CD4-positive, alpha-beta T cell (primary cell): ENCODE measurements at regions not wholly inside any gene's neighbourhood (a gene's known extent, or its start where the extent isn't known, plus 50 kb on each side); places are given as distances from the start of the nearest gene placed in this dataset.

Source experiments
- ATAC-seq: fragments of 200-7000 bp; cut with Tn5 transposase; one replicate; pipeline ENCODE4 v1.10.0; 2022; ENCODE audit warnings: mild to moderate bottlenecking; ENCODE audit not compliant: poor library complexity
- CTCF ChIA-PET: fragments of 350-600 bp; sonication (Branson Sonifier 250); formaldehyde crosslinking; loops from one replicate; lab custom pipeline; 2021; ENCODE audit warnings: antibody characterized with exemption, inconsistent platforms; lab: Charles Lee
- POLR2A ChIA-PET: fragments of 350-600 bp; sonication (Branson Sonifier 250); formaldehyde crosslinking; loops from one replicate; lab custom pipeline; 2021; ENCODE audit warnings: antibody characterized with exemption, inconsistent platforms; lab: Charles Lee
- DNase-seq, 14 experiments: peaks; one replicate each; pipeline ENCODE4 v3.0.0-alpha.2; 2013 to 2020; ENCODE audit warnings: mixed read lengths in 2 of 14
- H3K27ac ChIP-seq, 2 donors: one replicate each; pipeline versions ENCODE4 v1.5.1 to v1.7.0; 2013; ENCODE audit warnings: low read length in 2 of 2, low read depth in 1 of 2, mild to moderate bottlenecking in 1 of 2
- H3K27me3 ChIP-seq, 2 experiments: 1 replicate in 1 of 2; 2 replicates in 1 of 2; pipeline versions ENCODE4 v1.6.1 to v1.7.0; 2013; ENCODE audit warnings: low read length in 2 of 2, control low read depth in 1 of 2, mild to moderate bottlenecking in 1 of 2, moderate library complexity in 1 of 2; ENCODE audit not compliant: insufficient read depth in 2 of 2, control insufficient read depth in 1 of 2
- H3K36me3 ChIP-seq: one replicate; pipeline ENCODE4 v1.6.1; 2013; ENCODE audit warnings: low read length, control low read depth; ENCODE audit not compliant: insufficient read depth
- H3K4me1 ChIP-seq: one replicate; pipeline ENCODE4 v1.6.1; 2013; ENCODE audit warnings: low read length, control low read depth; ENCODE audit not compliant: insufficient read depth
- H3K4me3 ChIP-seq: one replicate; pipeline ENCODE4 v1.5.1; 2013; ENCODE audit warnings: mild to moderate bottlenecking, low read length, moderate library complexity
- H3K9me3 ChIP-seq, 2 experiments: 1 replicate in 1 of 2; 2 replicates in 1 of 2; pipeline versions ENCODE4 v1.6.1 to v1.7.0; 2013; ENCODE audit warnings: low read length in 2 of 2, mild to moderate bottlenecking in 2 of 2, control low read depth in 1 of 2, moderate library complexity in 1 of 2; ENCODE audit not compliant: control insufficient read depth in 1 of 2, insufficient read depth in 1 of 2
- H3K27ac Mint-ChIP-seq: one replicate; pipeline ENCODE4 v1.8.0; 2020; ENCODE audit warnings: mixed read lengths
- H3K27me3 Mint-ChIP-seq: one replicate; pipeline ENCODE4 v1.8.0; 2021; ENCODE audit warnings: mixed read lengths
- H3K36me3 Mint-ChIP-seq: one replicate; pipeline ENCODE4 v1.8.0; 2021; ENCODE audit warnings: low read depth, mixed read lengths
- H3K4me1 Mint-ChIP-seq: one replicate; pipeline ENCODE4 v1.8.0; 2021; ENCODE audit warnings: low read depth, mixed read lengths
- H3K4me3 Mint-ChIP-seq: one replicate; pipeline ENCODE4 v1.8.0; 2020; ENCODE audit warnings: mild to moderate bottlenecking, mixed read lengths
- H3K9me3 Mint-ChIP-seq: one replicate; pipeline ENCODE4 v1.8.0; 2020; ENCODE audit warnings: mixed read lengths
- CTCF ChIP-seq: fragments of 200-600 bp; IDR thresholded peaks from one replicate; pipeline ENCODE4 v1.8.0; 2022; ENCODE audit warnings: antibody characterized with exemption, mild to moderate bottlenecking
- intact Hi-C, 2 experiments: fragments of 100-400 bp; cut with DNase I in 1 of 2; cut with micrococcal nuclease in 1 of 2; formaldehyde crosslinking; loops; one replicate each; pipeline versions ENCODE4 v1.15.1 to v1.9.0; 2023 to 2025; cut with DNase I, micrococcal nuclease

DNA sequence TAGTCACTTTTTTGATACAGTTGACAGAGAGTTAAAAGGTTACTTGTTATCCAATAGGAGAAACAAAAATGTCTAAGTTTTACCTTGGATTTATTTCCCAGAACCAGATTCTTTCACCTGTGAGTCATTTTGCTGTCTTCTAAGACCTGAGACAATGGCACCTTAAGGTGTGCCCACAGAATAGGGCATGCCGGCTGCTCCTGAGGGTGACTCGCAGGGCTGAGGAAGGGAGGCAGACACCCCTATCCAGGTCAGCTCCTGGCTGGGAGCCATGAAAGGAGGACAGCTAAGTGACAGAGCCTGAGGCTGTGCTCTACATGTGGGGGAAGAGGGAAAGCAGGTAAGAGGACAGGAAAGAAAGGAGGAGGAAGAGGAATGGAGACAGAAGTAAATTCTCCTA lies 67.8 kb downstream of the RASSF10 start:
- no peak for DNase-seq
- ChIA-PET CTCF (no interaction called here), POLR2A (no interaction called here)
- Mint-ChIP-seq H3K4me1 (no peaks in the 10 kb centered on the region), H3K4me3 (no peak overlapping the region), H3K36me3 (no peaks in the 10 kb centered on the region), H3K27me3 (peaks cover 26% of the 10 kb centered on the region), H3K27ac (no peak overlapping the region), H3K9me3 (no peaks in the 10 kb centered on the region)
- intact Hi-C loops = no loop called here
- no peak for ATAC-seq
- H3K27me3 ChIP-seq = peaks cover 4 to 5% of the 10 kb centered on the region in 2 experiments
- H3K36me3 ChIP-seq = no peaks in the 10 kb centered on the region
- no peak overlapping the region for H3K4me3 ChIP-seq
- no peaks in the 10 kb centered on the region for H3K9me3 ChIP-seq
- TF ChIP-seq CTCF = no peak
- no peak overlapping the region for H3K27ac ChIP-seq
- H3K4me1 ChIP-seq = no peaks in the 10 kb centered on the region

DNA sequence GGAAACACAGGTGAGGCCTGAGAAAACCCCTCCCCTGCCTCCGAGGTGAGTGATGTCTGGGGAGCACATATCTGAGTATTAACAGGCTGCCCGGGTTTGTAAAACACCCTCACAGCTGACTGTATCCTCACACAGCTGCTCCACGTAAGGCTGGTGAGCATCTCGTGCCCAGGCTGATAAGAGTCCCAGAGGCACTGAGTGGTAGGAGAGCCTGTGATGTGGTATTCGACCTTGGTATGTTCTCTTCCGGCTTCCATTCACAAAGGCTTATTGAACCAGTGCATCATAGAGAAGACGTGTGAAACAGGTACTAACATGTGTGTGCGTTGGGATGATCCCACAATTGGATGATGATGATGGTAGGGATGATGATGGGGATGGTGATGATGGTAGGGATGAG lies 71.7 kb downstream of the RASSF10 start:
- Histone ChIP-seq H3K4me3 (no peak overlapping the region), H3K4me1 (no peaks in the 10 kb centered on the region), H3K27me3 (peaks cover 4 to 5% of the 10 kb centered on the region in 2 experiments), H3K36me3 (no peaks in the 10 kb centered on the region), H3K9me3 (no peaks in the 10 kb centered on the region), H3K27ac (no peak overlapping the region)
- POLR2A ChIA-PET = no interaction called here
- CTCF ChIA-PET = no interaction called here
- DNase-seq = no peak
- TF ChIP-seq CTCF = no peak
- Mint-ChIP-seq H3K9me3 (no peaks in the 10 kb centered on the region), H3K4me3 (no peak overlapping the region), H3K36me3 (no peaks in the 10 kb centered on the region), H3K27me3 (peaks cover 60% of the 10 kb centered on the region), H3K4me1 (no peaks in the 10 kb centered on the region), H3K27ac (no peak overlapping the region)
- intact Hi-C loops = no loop called here
- ATAC-seq = no peak

GRCh38 chr11:13082588-13082987 lies 73.5 kb downstream of the RASSF10 start:
- POLR2A ChIA-PET = no interaction called here
- TF ChIP-seq CTCF = no peak
- H3K9me3 Mint-ChIP-seq = peaks cover 2% of the 10 kb centered on the region
- H3K27me3 ChIP-seq = peaks cover 3 to 4% of the 10 kb centered on the region in 2 experiments
- H3K36me3 ChIP-seq = no peaks in the 10 kb centered on the region
- H3K36me3 Mint-ChIP-seq = no peaks in the 10 kb centered on the region
- ATAC-seq (no peak), DNase-seq (no peak)
- intact Hi-C loops = no loop called here
- no peaks in the 10 kb centered on the region for H3K4me1 ChIP-seq
- H3K9me3 ChIP-seq = no peaks in the 10 kb centered on the region
- H3K27me3 Mint-ChIP-seq = peaks cover 77% of the 10 kb centered on the region
- no peak overlapping the region for H3K27ac ChIP-seq
- no peak overlapping the region for H3K4me3 ChIP-seq
- CTCF ChIA-PET = no interaction called here
- H3K27ac Mint-ChIP-seq = no peak overlapping the region
- no peak overlapping the region for H3K4me3 Mint-ChIP-seq
- no peaks in the 10 kb centered on the region for H3K4me1 Mint-ChIP-seq
